Uterus (tissue), 2 donors: ENCODE measurements at regions not wholly inside any gene's neighbourhood (a gene's known extent, or its start where the extent isn't known, plus 50 kb on each side); places are given as distances from the start of the nearest gene placed in this dataset.

Experiments used
- CTCF ChIP-seq, 4 experiments: fragments of 200-600 bp in 2 of 4; fragments of 450-650 bp in 2 of 4; sonication (generic) in 2 of 4; IDR thresholded peaks; one replicate each; pipeline ENCODE4 v1.5.1; 2016 to 2019; ENCODE audit warnings: antibody characterized with exemption in 4 of 4, mild to moderate bottlenecking in 2 of 4, moderate library complexity in 1 of 4
- POLR2A ChIP-seq, 2 donors: fragments of 450-650 bp; IDR thresholded peaks; one replicate each; pipeline ENCODE4 v1.6.1; 2016; ENCODE audit warnings: antibody characterized with exemption in 2 of 2, mild to moderate bottlenecking in 1 of 2, moderate library complexity in 1 of 2

GRCh38 chr6:133811557-133811956 lies 77.4 kb upstream of the TCF21 start:
- TF ChIP-seq CTCF (IDR thresholded peaks at IDR 0.05), result no peak
- TF ChIP-seq POLR2A (IDR thresholded peaks at IDR 0.05), result no peak
